ENCODE measurements at regions not wholly inside any gene's neighbourhood (a gene's known extent, or its start where the extent isn't known, plus 50 kb on each side); places are given as distances from the start of the nearest gene placed in this dataset.

- Histone ChIP-seq H3K23me2 (ENCODE audit: insufficient read length, low read depth, low read length, poor library complexity, severe bottlenecking) (no peaks in the 10 kb centered on the region), H2BK15ac (ENCODE audit: low read depth, low read length) (no peak overlapping the region), H3K27me3 (ENCODE audit: insufficient read depth, low read length) (no peaks in the 10 kb centered on the region), H3K79me1 (ENCODE audit: insufficient read depth, low read depth, low read length, poor library complexity, severe bottlenecking) (no peaks in the 10 kb centered on the region), H3K79me2 (ENCODE audit: insufficient read depth, low read length) (no peaks in the 10 kb centered on the region), H4K5ac (ENCODE audit: insufficient read length, low read depth, low read length) (no peak overlapping the region), H2BK12ac (ENCODE audit: insufficient read length, low read depth, low read length) (no peak overlapping the region), H3K14ac (ENCODE audit: insufficient read depth, low read length) (no peak overlapping the region), H3K56ac (ENCODE audit: insufficient read length, low read depth, low read length) (no peak overlapping the region), H2AFZ (ENCODE audit: low read length) (no peak overlapping the region), H3K23ac (ENCODE audit: insufficient read length, low read depth, low read length) (no peak overlapping the region), H3K4me1 (ENCODE audit: insufficient read depth, low read length) (no peaks in the 10 kb centered on the region), H3K27ac (ENCODE audit: insufficient read length, low read depth, low read length) (no peak overlapping the region), H3K9me3 (ENCODE audit: control insufficient read depth, low read depth, low read length) (no peaks in the 10 kb centered on the region), H2AK5ac (ENCODE audit: insufficient read length, low read length) (no peak overlapping the region), H2BK20ac (ENCODE audit: low read depth, low read length, poor library complexity, severe bottlenecking) (no peak overlapping the region), H4K20me1 (ENCODE audit: control insufficient read depth, insufficient read depth, insufficient read length) (no peaks in the 10 kb centered on the region), H4K91ac (ENCODE audit: insufficient read length, low read depth, low read length) (no peak overlapping the region), H2BK120ac (ENCODE audit: low read depth, low read length, poor library complexity, severe bottlenecking) (no peak overlapping the region), H4K8ac (replicated peaks; ENCODE audit: insufficient read length, low read depth, low read length) (no peak overlapping the region), H3K4ac (ENCODE audit: low read depth, low read length) (no peak overlapping the region), H3K18ac (ENCODE audit: insufficient read length, low read depth, low read length) (no peak overlapping the region), H2BK5ac (ENCODE audit: insufficient read length, low read length) (no peak overlapping the region), H3K4me2 (ENCODE audit: insufficient read depth, insufficient read length, low read length) (no peak overlapping the region), H3T11ph (ENCODE audit: low read length) (no peak overlapping the region), H3K9ac (ENCODE audit: extremely low read depth, insufficient read length, low read length) (no peak overlapping the region)
- no peak for TF ChIP-seq CTCF (conservative IDR thresholded peaks at IDR 0.05)
- no peak overlapping the region for H3K4me3 Mint-ChIP-seq
- no peak for DNase-seq
- no peaks in the 10 kb centered on the region for H3K36me3 Mint-ChIP-seq (ENCODE audit: insufficient read depth in 1 of 3, low read depth in 3 of 3)
- H3K27me3 Mint-ChIP-seq (ENCODE audit: low read depth): peaks cover 1% of the 10 kb centered on the region; the same call in 1 of the 2 replicates
- WGBS (ENCODE audit: extremely low coverage, insufficient read length, low lambda C conversion rate): no CpG with 5 or more reads among the region's 1 CpG
- H3K9me3 Mint-ChIP-seq: no peaks in the 10 kb centered on the region; a peak in 1 of 5 replicates
- H3K27ac Mint-ChIP-seq: no peak overlapping the region
- no peaks in the 10 kb centered on the region for H3K4me1 Mint-ChIP-seq
These were observed 223.0 kb upstream of the ELAC2 start for GRCh38 chr17:13240851-13241250.

Measured in H9 (cell line).